AG08395 (cell line): ENCODE measurements at regions not wholly inside any gene's neighbourhood (a gene's known extent, or its start where the extent isn't known, plus 50 kb on each side); places are given as distances from the start of the nearest gene placed in this dataset.
"Not testable (repeated sequence)": the region's sequence is repeated elsewhere in the genome, so short reads cannot be mapped to it uniquely, and the experiment has no call there.

Source experiments
- DNase-seq: peaks from one replicate; pipeline ENCODE4 v3.0.0; 2012; ENCODE audit warnings: mixed read lengths, low spot score

- DNase-seq, result no peak
These were observed 125.1 kb upstream of the KCTD7 start for GRCh38 chr7:66503551-66504031.

GRCh38 chr7:66504131-66504530 is 124.5 kb upstream of the KCTD7 start:
- DNase-seq, result no peak

GRCh38 chr7:66505009-66505408 is 123.7 kb upstream of the KCTD7 start:
- DNase-seq, result no peak

- no peak for DNase-seq
These were observed 122.9 kb upstream of the KCTD7 start for GRCh38 chr7:66505531-66506451.

- DNase-seq, result not testable (repeated sequence)
These were observed 122.0 kb upstream of the KCTD7 start for GRCh38 chr7:66506703-66507102.

GRCh38 chr7:66507764-66508296 is 120.9 kb upstream of the KCTD7 start:
- DNase-seq, result no peak

GRCh38 chr7:66508431-66508830 is 120.2 kb upstream of the KCTD7 start:
- DNase-seq, result no peak

- DNase-seq, result no peak
These were observed 114.6 kb upstream of the KCTD7 start for GRCh38 chr7:66514050-66514449.

GRCh38 chr7:66517212-66517909 is 111.3 kb upstream of the KCTD7 start:
- no peak for DNase-seq

- no peak for DNase-seq
These were observed 110.5 kb upstream of the KCTD7 start for GRCh38 chr7:66518151-66518691.

GRCh38 chr7:66521675-66522074 is 107.0 kb upstream of the KCTD7 start:
- DNase-seq, result no peak

GRCh38 chr7:66522518-66522917 is 106.2 kb upstream of the KCTD7 start:
- DNase-seq, result peak; percentile 16

GRCh38 chr7:66523409-66523808 is 105.3 kb upstream of the KCTD7 start:
- DNase-seq, result no peak

- DNase-seq, result no peak
These were observed 103.9 kb upstream of the KCTD7 start for GRCh38 chr7:66524738-66525137.

- DNase-seq, result not testable (repeated sequence)
These were observed 101.9 kb upstream of the KCTD7 start for GRCh38 chr7:66526782-66527181.

GRCh38 chr7:66528652-66529051 is 100.0 kb upstream of the KCTD7 start:
- no peak for DNase-seq

- no peak for DNase-seq
These were observed 98.6 kb upstream of the KCTD7 start for GRCh38 chr7:66529883-66530610.

- DNase-seq, result no peak
These were observed 93.0 kb upstream of the KCTD7 start for GRCh38 chr7:66535414-66536329.

GRCh38 chr7:66537380-66537779 is 91.3 kb upstream of the KCTD7 start:
- no peak for DNase-seq

GRCh38 chr7:66537876-66538275 is 90.8 kb upstream of the KCTD7 start:
- DNase-seq, result no peak

GRCh38 chr7:66539264-66539623 is 89.4 kb upstream of the KCTD7 start:
- DNase-seq, result no peak
